HEK293 (cell line): ENCODE measurements at regions not wholly inside any gene's neighbourhood (a gene's known extent, or its start where the extent isn't known, plus 50 kb on each side); places are given as distances from the start of the nearest gene placed in this dataset.
A peak's percentile ranks its signal among the peaks of the same experiment; 100 is the strongest.

ENCODE experiments used
- AEBP2 ChIP-seq: fragments of 450-650 bp; formaldehyde crosslinking; IDR thresholded peaks from 2 replicates; pipeline ENCODE4 v1.5.1; 2016; ENCODE audit warnings: missing biosample characterization, missing genetic modification characterization, borderline replicate concordance
- FEZF1 ChIP-seq: fragments of 450-650 bp; formaldehyde crosslinking; IDR thresholded peaks from 2 replicates; pipeline ENCODE4 v1.5.1; 2016; ENCODE audit warnings: missing biosample characterization, missing genetic modification characterization
- GFI1B ChIP-seq: fragments of 450-650 bp; formaldehyde crosslinking; IDR thresholded peaks from 2 replicates; pipeline ENCODE4 v1.5.1; 2016; ENCODE audit warnings: missing biosample characterization, missing genetic modification characterization
- HOXD13 ChIP-seq: sonication (generic); formaldehyde crosslinking; IDR thresholded peaks from 2 replicates; pipeline ENCODE4 v1.8.0; 2022; ENCODE audit warnings: missing genetic modification reagents, borderline replicate concordance
- MEIS1 ChIP-seq: sonication (generic); formaldehyde crosslinking; IDR thresholded peaks from 2 replicates; pipeline ENCODE4 v1.8.1; 2022; ENCODE audit warnings: missing genetic modification reagents, mild to moderate bottlenecking, borderline replicate concordance
- MYNN ChIP-seq: fragments of 450-650 bp; formaldehyde crosslinking; IDR thresholded peaks from 2 replicates; pipeline ENCODE4 v1.5.1; 2016; ENCODE audit warnings: missing biosample characterization, missing genetic modification characterization, borderline replicate concordance
- PATZ1 ChIP-seq: fragments of 450-650 bp; formaldehyde crosslinking; IDR thresholded peaks from 2 replicates; pipeline ENCODE4 v1.5.1; 2016; ENCODE audit warnings: missing biosample characterization, missing genetic modification characterization
- ZBTB1 ChIP-seq: fragments of 450-650 bp; formaldehyde crosslinking; IDR thresholded peaks from 2 replicates; pipeline ENCODE4 v1.5.1; 2016; ENCODE audit warnings: missing biosample characterization, missing genetic modification characterization
- ZBTB44 ChIP-seq: fragments of 450-650 bp; IDR thresholded peaks from 2 replicates; pipeline ENCODE4 v1.5.1; 2018; ENCODE audit warnings: missing biosample characterization, mild to moderate bottlenecking, missing genetic modification characterization
- ZNF155 ChIP-seq: fragments of 450-650 bp; formaldehyde crosslinking; IDR thresholded peaks from 2 replicates; pipeline ENCODE4 v1.5.1; 2016; ENCODE audit warnings: missing biosample characterization, missing genetic modification characterization
- ZNF2 ChIP-seq: fragments of 450-650 bp; formaldehyde crosslinking; IDR thresholded peaks from 2 replicates; pipeline ENCODE4 v1.5.1; 2016; ENCODE audit warnings: missing biosample characterization, missing genetic modification characterization
- ZNF202 ChIP-seq: fragments of 450-650 bp; formaldehyde crosslinking; IDR thresholded peaks from 2 replicates; pipeline ENCODE4 v1.5.1; 2016; ENCODE audit warnings: missing biosample characterization, missing genetic modification characterization, borderline replicate concordance
- ZNF23 ChIP-seq: fragments of 450-650 bp; formaldehyde crosslinking; IDR thresholded peaks from 2 replicates; pipeline ENCODE4 v1.5.1; 2016; ENCODE audit warnings: missing biosample characterization, missing genetic modification characterization, borderline replicate concordance
- ZNF24 ChIP-seq: fragments of 450-650 bp; formaldehyde crosslinking; IDR thresholded peaks from 2 replicates; pipeline ENCODE4 v1.5.1; 2016; ENCODE audit warnings: missing biosample characterization, missing genetic modification characterization
- ZNF335 ChIP-seq: fragments of 450-650 bp; formaldehyde crosslinking; conservative IDR thresholded peaks from 2 replicates; pipeline ENCODE4 v1.5.1; 2016; ENCODE audit warnings: missing biosample characterization, missing genetic modification characterization
- ZNF398 ChIP-seq: fragments of 450-650 bp; formaldehyde crosslinking; IDR thresholded peaks from 2 replicates; pipeline ENCODE4 v1.5.1; 2017; ENCODE audit warnings: missing biosample characterization, missing genetic modification characterization
- ZNF416 ChIP-seq: fragments of 450-650 bp; formaldehyde crosslinking; IDR thresholded peaks from 2 replicates; pipeline ENCODE4 v1.5.1; 2016; ENCODE audit warnings: missing biosample characterization, missing genetic modification characterization
- ZNF530 ChIP-seq: fragments of 450-650 bp; formaldehyde crosslinking; IDR thresholded peaks from 2 replicates; pipeline ENCODE4 v1.5.1; 2016; ENCODE audit warnings: low read depth, missing biosample characterization, missing genetic modification characterization
- ZNF561 ChIP-seq: fragments of 450-650 bp; IDR thresholded peaks from 2 replicates; pipeline ENCODE4 v1.5.1; 2018; ENCODE audit warnings: missing biosample characterization, missing genetic modification characterization, borderline replicate concordance
- ZNF610 ChIP-seq: fragments of 450-650 bp; formaldehyde crosslinking; IDR thresholded peaks from 2 replicates; pipeline ENCODE4 v1.5.1; 2016; ENCODE audit warnings: missing biosample characterization, missing genetic modification characterization, borderline replicate concordance
- ZNF624 ChIP-seq: fragments of 450-650 bp; formaldehyde crosslinking; IDR thresholded peaks from 2 replicates; pipeline ENCODE4 v1.5.1; 2017; ENCODE audit warnings: missing biosample characterization, missing genetic modification characterization
- ZNF626 ChIP-seq: fragments of 450-650 bp; sonication (Bioruptor Pico); formaldehyde crosslinking; IDR thresholded peaks from 2 replicates; pipeline ENCODE4 v1.5.1; 2018; ENCODE audit warnings: missing biosample characterization, missing genetic modification characterization, inconsistent platforms
- TF ChIP-seq, protein P1 (sequence below): fragments of 450-650 bp; formaldehyde crosslinking; IDR thresholded peaks from 2 replicates; pipeline ENCODE4 v1.5.1; 2017; ENCODE audit warnings: missing biosample characterization, missing genetic modification characterization
- TF ChIP-seq, protein P2 (sequence below): fragments of 450-650 bp; formaldehyde crosslinking; IDR thresholded peaks from 2 replicates; pipeline ENCODE4 v1.5.1; 2016; ENCODE audit warnings: missing biosample characterization, missing genetic modification characterization
- TF ChIP-seq, protein P3 (sequence below): fragments of 450-650 bp; formaldehyde crosslinking; IDR thresholded peaks from 2 replicates; pipeline ENCODE4 v1.5.1; 2016; ENCODE audit warnings: missing biosample characterization, missing genetic modification characterization

DNA sequence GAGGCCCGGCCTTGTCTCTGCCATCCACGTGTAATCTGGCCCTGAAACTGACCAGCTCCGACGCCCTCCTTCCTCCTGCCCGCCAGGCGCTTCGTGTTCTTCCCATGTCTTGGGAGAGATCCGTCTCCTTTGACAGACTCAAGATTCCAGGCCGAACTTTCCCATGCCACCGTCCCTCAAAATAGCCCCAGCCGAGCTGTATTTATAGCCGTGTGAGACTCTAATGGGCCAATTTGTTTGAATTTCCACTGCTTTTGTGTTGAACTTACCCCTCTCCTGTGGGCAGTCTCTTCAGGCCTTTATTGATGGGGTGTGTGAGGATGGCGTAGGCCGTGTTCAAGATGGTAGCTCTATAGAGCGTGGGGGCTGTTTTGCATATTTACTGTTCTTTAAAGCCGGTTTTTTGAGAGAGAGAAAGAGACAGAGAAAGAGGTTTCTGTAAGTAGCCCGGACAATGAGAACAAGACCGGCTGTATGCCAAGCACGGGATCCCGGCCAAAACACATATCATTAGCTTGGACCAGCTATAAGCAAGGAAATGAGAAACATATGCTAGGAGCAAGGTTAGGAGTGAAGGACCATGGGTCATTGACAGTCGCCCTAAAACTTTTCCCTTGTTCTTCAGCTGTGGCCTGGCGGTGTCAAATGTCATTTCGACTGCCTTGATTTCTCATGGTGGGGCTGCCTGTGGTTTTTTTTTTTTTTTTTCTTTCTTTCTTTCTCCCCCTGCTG, 124.5 kb upstream of the ZFHX3 start (continued):
- TF ChIP-seq MYNN (tag by site-specific recombination) (no peak), AEBP2 (tag by site-specific recombination) (no peak), ZBTB44 (no peak; the same call in 1 of the 2 replicates), ZNF202 (tag by site-specific recombination) (no peak), HOXD13 (no peak), FEZF1 (tag by site-specific recombination) (peak; percentile 57), ZBTB1 (no peak), ZNF2 (peak; percentile 58; the same call in 1 of the 2 replicates), MEIS1 (CRISPR knock-in tag) (no peak), ZNF398 (tag by site-specific recombination) (no peak), ZNF561 (tag by site-specific recombination) (0 out of 2 replicates have a peak, but pooled peaks have one; percentile 50), ZNF155 (no peak), GFI1B (tag by site-specific recombination) (peak; percentile 49; the same call in 1 of the 2 replicates), ZNF610 (tag by site-specific recombination) (no peak), ZNF23 (tag by site-specific recombination) (no peak), ZNF624 (tag by site-specific recombination) (no peak), ZNF626 (tag by site-specific recombination) (no peak), PATZ1 (tag by site-specific recombination) (peak; percentile 41; the same call in 1 of the 2 replicates), ZNF24 (tag by site-specific recombination) (no peak), ZNF335 (tag by site-specific recombination) (peak; percentile 87; the same call in 1 of the 2 replicates), ZNF416 (tag by site-specific recombination) (no peak), ZNF530 (tag by site-specific recombination) (no peak)
- TF ChIP-seq, protein P1, sequence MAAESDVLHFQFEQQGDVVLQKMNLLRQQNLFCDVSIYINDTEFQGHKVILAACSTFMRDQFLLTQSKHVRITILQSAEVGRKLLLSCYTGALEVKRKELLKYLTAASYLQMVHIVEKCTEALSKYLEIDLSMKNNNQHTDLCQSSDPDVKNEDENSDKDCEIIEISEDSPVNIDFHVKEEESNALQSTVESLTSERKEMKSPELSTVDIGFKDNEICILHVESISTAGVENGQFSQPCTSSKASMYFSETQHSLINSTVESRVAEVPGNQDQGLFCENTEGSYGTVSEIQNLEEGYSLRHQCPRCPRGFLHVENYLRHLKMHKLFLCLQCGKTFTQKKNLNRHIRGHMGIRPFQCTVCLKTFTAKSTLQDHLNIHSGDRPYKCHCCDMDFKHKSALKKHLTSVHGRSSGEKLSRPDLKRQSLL (tag by site-specific recombination) = peak; percentile 46; the same call in 1 of the 2 replicates
- TF ChIP-seq, protein P2, sequence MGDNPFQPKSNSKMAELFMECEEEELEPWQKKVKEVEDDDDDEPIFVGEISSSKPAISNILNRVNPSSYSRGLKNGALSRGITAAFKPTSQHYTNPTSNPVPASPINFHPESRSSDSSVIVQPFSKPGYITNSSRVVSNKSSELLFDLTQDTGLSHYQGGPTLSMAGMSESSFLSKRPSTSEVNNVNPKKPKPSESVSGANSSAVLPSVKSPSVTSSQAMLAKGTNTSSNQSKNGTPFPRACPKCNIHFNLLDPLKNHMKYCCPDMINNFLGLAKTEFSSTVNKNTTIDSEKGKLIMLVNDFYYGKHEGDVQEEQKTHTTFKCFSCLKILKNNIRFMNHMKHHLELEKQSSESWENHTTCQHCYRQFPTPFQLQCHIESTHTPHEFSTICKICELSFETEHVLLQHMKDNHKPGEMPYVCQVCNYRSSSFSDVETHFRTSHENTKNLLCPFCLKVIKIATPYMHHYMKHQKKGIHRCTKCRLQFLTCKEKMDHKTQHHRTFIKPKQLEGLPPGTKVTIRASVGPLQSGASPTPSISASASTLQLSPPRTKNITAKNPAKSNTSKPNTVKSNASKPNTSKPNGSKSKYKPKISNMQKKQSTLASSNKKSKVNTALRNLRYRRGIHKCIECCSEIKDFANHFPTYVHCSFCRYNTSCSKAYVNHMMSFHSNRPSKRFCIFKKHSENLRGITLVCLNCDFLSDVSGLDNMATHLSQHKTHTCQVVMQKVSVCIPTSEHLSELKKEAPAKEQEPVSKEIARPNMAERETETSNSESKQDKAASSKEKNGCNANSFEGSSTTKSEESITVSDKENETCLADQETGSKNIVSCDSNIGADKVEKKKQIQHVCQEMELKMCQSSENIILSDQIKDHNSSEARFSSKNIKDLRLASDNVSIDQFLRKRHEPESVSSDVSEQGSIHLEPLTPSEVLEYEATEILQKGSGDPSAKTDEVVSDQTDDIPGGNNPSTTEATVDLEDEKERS (tag by site-specific recombination) = no peak
- TF ChIP-seq, protein P3, sequence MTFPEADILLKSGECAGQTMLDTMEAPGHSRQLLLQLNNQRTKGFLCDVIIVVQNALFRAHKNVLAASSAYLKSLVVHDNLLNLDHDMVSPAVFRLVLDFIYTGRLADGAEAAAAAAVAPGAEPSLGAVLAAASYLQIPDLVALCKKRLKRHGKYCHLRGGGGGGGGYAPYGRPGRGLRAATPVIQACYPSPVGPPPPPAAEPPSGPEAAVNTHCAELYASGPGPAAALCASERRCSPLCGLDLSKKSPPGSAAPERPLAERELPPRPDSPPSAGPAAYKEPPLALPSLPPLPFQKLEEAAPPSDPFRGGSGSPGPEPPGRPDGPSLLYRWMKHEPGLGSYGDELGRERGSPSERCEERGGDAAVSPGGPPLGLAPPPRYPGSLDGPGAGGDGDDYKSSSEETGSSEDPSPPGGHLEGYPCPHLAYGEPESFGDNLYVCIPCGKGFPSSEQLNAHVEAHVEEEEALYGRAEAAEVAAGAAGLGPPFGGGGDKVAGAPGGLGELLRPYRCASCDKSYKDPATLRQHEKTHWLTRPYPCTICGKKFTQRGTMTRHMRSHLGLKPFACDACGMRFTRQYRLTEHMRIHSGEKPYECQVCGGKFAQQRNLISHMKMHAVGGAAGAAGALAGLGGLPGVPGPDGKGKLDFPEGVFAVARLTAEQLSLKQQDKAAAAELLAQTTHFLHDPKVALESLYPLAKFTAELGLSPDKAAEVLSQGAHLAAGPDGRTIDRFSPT (tag by site-specific recombination) = no peak
